Stimulated activated CD8-positive, alpha-beta memory T cell treated with anti-CD3 and anti-CD28 coated beads, Interleukin-2, amount 100 ng/mL, for 48 hours (primary cell): ENCODE measurements at regions not wholly inside any gene's neighbourhood (a gene's known extent, or its start where the extent isn't known, plus 50 kb on each side); places are given as distances from the start of the nearest gene placed in this dataset.

Source experiments
- DNase-seq, 2 donors: peaks; one replicate each; pipeline ENCODE4 v3.0.0-alpha.2; 2020; ENCODE audit warnings: low read depth in 2 of 2

GRCh38 chr16:86213437-86214205, 296.7 kb upstream of the FOXF1 start:
- DNase-seq: no peak

DNA sequence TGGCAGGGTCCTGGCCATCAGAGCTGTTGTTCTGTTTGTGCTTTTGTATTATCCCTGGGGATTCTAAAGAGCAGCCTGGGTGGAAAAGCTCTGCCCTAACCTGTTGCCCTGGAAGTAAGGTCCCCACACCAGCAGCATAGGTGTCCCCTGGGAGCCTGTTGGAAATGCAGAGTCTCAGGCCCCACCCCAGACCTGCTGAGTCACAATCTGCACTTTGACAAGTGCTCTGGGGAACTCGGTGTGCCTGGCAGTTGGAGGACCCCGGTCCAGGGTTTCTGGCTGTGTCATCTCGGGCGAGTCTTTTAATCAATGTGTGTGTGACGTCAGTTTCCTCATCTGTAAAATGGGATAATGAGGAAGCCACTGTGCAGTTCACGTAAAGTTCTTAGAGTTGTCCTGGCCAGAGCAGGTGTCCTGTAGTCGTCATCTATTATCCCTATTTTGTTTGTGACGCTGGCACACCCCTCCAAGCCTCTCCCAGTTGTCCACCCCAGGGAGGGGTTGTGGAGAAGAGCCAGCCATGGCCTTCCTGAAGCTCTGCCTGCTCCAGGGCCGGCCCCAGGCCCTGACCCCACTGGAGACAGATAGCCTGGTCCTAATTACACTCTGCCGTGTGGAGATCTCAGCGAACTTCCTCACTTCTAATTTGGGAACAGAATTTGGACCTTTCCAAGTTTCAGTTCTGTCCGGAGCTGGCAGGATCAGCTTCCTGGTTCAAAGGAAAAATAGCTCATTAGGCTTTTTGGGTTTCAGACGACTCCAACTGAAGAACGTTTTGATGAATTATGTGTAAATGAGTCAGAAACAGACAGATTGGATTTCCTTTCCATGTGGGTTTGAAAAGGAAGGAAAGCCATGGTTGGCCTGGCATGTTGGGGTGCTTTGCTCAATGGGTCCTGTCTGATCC, 295.7 kb upstream of the FOXF1 start:
- no peak for DNase-seq

DNA sequence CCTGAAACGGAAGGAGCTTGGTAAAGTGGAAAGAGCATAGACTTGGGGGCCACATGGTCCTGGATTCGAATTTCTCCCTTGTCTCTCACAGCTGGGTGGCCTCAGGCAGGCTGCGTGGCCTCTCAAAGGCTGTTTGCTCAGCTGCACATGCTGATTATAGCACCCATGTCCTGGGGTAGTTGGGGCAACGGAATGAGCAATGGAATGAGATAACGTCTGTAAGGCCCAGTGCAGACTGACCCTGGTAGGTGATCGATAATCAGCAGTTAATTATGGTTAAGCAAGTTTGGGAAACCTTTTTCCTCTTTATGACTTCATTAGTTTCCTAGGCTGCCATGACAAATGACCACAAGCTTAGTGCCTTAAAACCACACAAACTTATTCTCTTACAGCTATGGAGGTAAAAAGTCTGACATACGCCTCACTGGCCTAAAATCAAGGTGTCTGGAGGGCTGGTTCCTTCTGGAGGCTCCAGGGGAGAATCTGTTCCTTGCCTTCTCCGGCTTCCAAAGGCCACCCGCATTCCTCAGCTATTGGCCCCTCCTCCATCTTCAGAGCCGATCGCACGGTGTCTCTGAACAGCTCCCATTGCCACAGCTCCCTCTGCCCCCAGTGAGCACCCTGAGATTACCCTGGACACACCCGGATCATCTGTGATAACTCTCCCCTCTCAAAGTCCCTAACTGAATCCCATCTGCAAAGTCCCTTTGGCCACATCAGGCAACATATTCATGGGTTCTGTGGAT, 294.9 kb upstream of the FOXF1 start:
- DNase-seq: no peak

- DNase-seq: no peak
Measured at GRCh38 chr16:86215979-86216585, 294.2 kb upstream of the FOXF1 start.

DNA sequence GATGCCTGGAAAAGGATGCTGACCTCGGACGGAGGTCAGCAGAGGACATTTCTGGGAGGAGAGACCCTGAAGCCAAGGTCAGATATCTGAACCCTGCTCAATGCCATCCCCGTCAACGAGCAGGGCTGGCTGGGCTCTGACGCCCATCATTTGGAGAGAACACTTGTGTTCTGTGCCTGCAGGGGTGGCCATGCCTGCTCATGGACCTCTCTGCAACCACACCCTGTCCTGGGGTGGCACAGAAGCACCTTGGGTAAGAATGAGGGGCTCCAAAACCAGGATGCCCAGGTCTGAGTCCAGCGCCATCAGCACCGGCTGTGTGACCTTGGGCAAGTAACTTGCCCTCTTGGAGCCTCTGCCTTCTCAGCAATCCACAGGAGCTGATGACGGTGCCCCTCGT, 293.7 kb upstream of the FOXF1 start:
- no peak for DNase-seq

DNA sequence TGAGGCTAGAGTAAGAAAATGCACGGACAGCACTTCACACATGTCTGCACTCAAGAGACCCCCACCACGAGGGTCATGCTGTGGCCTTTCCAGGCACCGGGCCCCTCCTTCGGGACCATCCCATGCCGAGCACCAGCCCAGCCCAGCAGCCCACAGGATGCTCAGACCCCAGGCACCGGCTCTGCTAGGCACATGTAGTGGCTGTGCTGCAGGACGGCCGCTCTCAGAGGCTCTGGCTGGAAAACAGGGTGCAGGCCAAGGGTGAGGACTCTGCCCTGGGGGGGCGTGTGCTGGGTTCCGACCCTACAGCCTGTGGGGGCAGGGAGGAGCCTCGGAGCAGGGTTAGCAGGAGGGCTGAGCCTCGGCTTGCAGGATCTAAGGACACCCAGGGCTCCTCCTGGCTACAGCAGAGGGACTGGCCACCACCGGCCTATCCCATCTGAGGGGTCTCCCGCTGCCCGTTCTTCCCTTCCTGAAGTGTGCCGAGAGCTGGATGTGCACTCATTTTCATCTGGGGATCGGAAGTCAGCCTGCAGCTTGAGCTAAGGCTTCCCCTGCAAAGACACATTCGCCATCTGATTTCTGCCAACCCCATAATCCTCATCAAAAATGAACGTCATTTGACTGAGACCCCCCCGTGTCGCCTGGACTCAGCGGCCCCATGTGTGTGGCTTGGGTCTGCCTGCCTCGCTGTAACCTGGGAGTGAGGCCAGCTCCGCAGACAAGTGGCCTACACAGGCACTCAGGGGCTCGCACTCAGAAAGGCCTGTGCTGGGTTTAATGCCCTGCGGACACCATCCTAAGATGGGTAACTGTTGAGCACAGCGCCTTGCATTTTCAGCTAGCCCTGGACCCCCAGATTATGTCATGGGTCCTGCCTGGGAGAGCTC, 293.1 kb upstream of the FOXF1 start:
- DNase-seq: no peak

GRCh38 chr16:86217891-86218270, 292.4 kb upstream of the FOXF1 start:
- DNase-seq: no peak

DNA sequence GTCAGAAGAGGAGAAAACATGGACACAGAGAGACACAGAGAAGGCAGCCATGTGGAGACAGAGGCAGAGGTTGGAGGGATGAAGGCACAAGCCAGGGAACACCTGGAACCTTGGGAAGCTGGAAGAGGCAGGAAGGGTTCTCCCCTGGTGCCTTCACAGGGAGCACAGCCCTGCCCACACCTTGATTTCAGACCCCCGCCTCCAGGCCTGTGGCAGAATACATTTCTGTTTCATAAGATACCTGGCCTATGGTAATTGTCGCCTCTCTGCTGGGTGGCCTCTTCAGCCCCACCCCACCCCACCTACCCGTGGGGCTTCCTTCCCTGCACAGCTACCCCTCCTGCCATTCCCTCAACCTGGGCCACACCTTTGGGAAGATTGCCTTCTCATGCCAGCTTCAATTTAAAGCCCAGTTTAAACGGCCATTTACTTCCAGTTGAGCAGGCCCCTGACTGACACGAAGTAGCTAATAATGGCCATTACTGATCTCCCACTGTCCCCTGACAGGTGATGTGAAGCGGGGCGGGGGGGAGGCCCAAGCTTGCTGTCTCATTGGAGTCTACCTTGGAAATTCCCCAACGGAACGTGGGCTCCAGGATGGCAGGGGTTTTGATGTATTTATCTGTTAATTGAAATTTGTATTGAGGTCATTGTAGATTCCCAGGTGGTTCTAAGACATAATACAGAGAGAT, 291.7 kb upstream of the FOXF1 start:
- no peak for DNase-seq

DNA sequence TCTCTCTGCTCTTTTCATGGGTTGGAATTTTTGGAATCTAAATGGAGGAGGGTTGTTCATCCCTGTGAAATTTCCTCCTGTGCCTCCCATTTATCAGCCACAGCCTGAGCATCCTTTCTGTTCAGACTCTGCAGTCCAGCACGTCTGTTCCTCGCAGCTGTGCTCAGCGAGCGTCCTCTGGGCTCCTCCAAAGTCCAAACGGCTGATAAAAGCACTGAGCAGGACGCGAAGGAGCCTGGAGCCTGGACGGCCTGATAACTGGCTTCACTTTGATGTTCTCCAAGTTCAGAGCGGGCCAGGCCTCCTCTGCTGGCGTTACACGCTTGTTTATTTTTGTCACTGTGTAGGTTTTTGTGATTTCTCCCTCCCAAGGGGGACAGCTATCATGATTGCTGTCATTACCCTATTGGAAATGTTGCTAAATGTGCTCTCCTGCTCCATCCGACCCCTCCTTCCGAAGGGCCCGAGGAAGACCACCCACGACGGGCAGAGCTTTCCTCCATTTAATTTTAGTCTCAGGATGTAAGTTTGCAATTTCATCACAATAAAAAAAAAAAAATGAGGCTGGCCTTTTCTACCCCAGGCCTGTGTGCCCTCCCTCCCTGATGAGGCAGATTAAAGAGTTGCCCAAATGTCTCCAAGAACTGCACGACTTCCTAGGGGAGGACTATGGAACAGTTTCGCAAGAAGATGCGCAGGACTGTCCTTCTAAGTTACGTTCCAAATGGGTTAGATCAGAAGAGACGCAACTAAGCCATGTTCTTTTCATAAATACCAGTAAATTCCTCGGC, 290.5 kb upstream of the FOXF1 start:
- no peak for DNase-seq

GRCh38 chr16:86220561-86220960, 289.8 kb upstream of the FOXF1 start:
- no peak for DNase-seq

DNA sequence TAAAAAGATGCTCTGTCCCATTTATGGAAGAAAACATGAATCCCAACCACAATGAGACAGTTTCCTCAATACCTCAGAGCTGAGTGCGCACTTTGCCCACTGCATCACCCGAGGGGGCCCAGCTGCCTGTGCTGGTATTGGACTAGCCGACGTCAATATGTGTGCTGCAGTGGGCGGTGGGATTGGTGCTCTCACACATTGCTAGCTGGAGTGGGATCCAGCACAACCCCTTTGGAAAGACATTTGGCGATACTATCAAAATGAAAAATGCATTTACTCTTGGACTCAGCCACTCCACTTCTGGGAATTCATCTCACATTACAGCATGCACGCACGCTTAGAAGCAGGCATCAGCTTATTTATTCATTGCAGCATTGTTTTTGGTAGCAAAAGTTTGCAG, 289.2 kb upstream of the FOXF1 start:
- no peak for DNase-seq

- no peak for DNase-seq
Measured at GRCh38 chr16:86222547-86222946, 287.8 kb upstream of the FOXF1 start.

GRCh38 chr16:86222965-86223551, 287.3 kb upstream of the FOXF1 start:
- no peak for DNase-seq

GRCh38 chr16:86224126-86224525, 286.2 kb upstream of the FOXF1 start:
- no peak for DNase-seq

DNA sequence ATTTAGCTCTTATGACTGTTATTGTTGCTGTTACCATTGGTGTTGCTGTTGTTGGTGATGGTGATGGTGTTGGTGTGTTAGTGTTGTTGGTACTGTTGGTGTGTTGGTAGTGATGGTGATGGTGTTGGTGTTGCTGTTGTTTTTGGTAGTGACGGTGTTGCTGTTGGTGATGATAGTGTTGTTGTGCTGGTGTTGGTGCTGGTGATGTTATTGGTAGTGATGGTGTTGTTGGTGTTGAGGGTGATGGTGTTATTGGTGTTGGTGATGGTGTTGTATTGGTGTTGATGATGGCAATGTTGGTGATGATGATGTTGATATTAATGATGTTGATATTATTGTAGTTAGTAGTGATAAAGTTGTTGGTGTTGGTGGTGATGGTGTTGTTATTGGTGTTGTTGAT, 285.7 kb upstream of the FOXF1 start:
- DNase-seq: no peak

DNA sequence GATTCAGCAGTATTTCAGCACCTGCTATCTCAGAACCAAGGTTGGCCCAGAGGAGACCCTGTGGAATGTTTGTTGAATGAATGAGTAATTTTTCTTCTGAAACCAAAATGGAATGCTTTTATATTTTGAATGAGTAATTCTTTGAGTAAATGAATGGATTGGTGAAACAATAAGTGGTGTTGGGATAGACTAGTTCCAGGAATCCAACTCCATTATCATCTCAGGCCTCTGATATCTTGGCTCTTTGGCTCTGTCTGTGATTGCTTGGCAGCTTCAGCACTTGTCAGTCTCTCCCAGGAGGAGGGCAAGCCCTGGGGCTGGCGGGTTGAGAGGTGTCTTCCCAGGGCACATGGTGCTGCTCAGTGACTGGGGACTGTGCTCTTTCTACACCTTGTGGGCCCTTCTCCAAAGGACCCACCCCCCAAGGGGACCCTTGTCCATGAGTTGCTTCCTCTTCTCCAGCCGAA, 284.4 kb upstream of the FOXF1 start:
- no peak for DNase-seq

DNA sequence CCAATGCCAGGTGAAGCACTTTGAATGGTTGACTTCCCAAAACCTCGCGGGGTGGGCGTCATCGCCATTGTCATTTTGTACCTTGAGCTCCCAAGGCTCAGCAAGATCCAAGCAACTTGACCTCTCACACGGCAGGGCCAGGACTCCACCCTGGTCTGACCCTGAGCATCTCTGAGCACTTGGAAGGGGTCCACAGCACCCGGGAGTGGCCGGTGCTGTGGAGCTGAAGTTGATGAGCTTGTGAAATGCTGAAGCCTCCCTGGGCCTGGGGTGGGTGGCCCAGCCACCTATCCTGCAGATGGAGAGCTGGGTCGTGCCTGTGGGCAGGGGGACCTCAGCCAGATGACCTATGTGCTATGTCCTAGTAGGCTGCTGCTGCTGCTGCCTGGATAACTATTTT, 283.3 kb upstream of the FOXF1 start:
- DNase-seq: no peak

- no peak for DNase-seq
Measured at GRCh38 chr16:86227801-86228200, 282.5 kb upstream of the FOXF1 start.

- no peak for DNase-seq
Measured at GRCh38 chr16:86228713-86229112, 281.6 kb upstream of the FOXF1 start.
